Effector memory CD8-positive, alpha-beta T cell (primary cell): ENCODE measurements at regions not wholly inside any gene's neighbourhood (a gene's known extent, or its start where the extent isn't known, plus 50 kb on each side); places are given as distances from the start of the nearest gene placed in this dataset.

Source experiments
- ATAC-seq: fragments of 150-1000 bp; cut with Tn5 transposase; replicated peaks from 2 replicates; pipeline ENCODE4 v1.10.0; 2021; ENCODE audit warnings: mild to moderate bottlenecking, moderate library complexity
- DNase-seq, 3 experiments: peaks; one replicate each; pipeline ENCODE4 v3.0.0; 2021
- H3K27ac Mint-ChIP-seq, 2 donors: one replicate each; pipeline ENCODE4 v1.8.0; 2022; ENCODE audit warnings: mild to moderate bottlenecking in 2 of 2, mixed read lengths in 2 of 2, moderate library complexity in 2 of 2
- H3K27me3 Mint-ChIP-seq, 2 donors: one replicate each; pipeline ENCODE4 v1.8.0; 2022; ENCODE audit warnings: mixed read lengths in 2 of 2
- H3K36me3 Mint-ChIP-seq: one replicate; pipeline ENCODE4 v1.8.0; 2022; ENCODE audit warnings: mild to moderate bottlenecking, moderate library complexity, mixed read lengths; ENCODE audit not compliant: insufficient read depth
- H3K4me1 Mint-ChIP-seq, 2 donors: one replicate each; pipeline ENCODE4 v1.8.0; 2022; ENCODE audit warnings: low read depth in 2 of 2, mixed read lengths in 2 of 2
- H3K4me3 Mint-ChIP-seq, 2 donors: one replicate each; pipeline ENCODE4 v1.8.0; 2022; ENCODE audit warnings: mild to moderate bottlenecking in 2 of 2, mixed read lengths in 2 of 2, moderate library complexity in 2 of 2
- H3K9me3 Mint-ChIP-seq, 2 donors: one replicate each; pipeline ENCODE4 v1.8.0; 2022; ENCODE audit warnings: mixed read lengths in 2 of 2

DNA sequence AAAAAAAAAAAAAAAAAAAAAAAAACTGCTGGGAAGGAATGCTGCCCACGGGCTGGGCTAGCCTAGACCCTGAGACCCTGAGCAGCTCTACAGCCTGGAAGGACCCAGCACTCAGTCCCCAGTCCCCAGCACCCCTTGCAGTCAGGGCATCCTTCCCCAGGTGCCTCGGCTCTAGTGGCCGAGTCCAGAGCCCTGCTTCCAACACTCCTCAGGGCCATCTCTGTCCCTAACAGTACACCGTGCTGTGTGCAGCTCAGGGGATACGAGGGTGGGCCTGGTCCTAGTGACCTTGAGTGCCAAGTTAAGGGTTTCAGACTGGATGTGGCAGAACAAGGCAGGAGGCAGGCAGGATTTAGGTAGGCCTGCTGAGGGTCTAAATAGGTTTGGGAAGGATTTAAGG, 50.2 kb upstream of the LRP8 start:
- no peaks in the 10 kb centered on the region for H3K9me3 Mint-ChIP-seq
- no peaks in the 10 kb centered on the region for H3K4me1 Mint-ChIP-seq
- ATAC-seq (no peak), DNase-seq (no peak)
- H3K27me3 Mint-ChIP-seq, result peaks cover 12 to 55% of the 10 kb centered on the region in 2 donors
- no peaks in the 10 kb centered on the region for H3K36me3 Mint-ChIP-seq
- H3K4me3 Mint-ChIP-seq, result no peak overlapping the region
- no peak overlapping the region for H3K27ac Mint-ChIP-seq

GRCh38 chr1:53378932-53379661, 51.2 kb upstream of the LRP8 start:
- no peaks in the 10 kb centered on the region for H3K9me3 Mint-ChIP-seq
- H3K4me3 Mint-ChIP-seq, result no peak overlapping the region
- no peaks in the 10 kb centered on the region for H3K36me3 Mint-ChIP-seq
- H3K4me1 Mint-ChIP-seq, result no peaks in the 10 kb centered on the region
- peaks cover 12 to 56% of the 10 kb centered on the region in 2 donors for H3K27me3 Mint-ChIP-seq
- H3K27ac Mint-ChIP-seq, result no peak overlapping the region
- DNase-seq (no peak), ATAC-seq (no peak)

DNA sequence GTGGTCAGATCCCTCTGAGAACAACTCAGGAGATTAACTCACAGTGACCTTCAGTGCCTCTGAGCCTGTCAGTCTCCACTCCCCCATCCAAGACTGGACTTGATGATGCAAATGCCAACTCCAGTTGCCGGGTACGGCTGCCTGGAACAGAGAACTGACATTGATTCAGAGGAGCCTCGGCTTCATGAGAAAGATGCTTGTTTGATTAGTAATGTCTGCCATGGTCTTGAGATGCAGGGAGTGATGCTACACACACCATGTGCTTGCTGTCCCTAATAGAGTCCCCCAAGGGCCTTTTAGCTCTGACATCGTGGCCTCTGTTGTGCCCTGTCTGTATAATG, 51.8 kb upstream of the LRP8 start:
- H3K4me1 Mint-ChIP-seq, result no peaks in the 10 kb centered on the region

DNA sequence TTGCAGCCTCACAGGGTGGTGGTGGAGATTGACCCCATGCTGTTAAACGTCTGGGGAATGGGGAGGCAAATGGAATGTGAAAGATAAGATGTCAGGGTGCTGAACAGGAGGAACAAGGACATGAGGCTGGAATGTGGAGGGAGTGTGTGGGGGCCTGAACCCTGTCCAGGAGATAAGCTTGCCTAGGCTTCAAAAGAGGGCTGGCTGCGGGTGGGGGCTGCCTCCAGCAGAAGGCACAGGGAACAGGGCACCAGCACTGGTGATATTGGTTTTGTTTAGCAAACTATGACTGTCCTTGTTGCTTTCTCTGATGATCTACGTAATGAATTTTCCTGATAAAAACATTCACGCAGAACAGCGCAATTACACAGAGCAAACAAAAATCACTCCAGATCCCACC, 52.4 kb upstream of the LRP8 start:
- no peaks in the 10 kb centered on the region for H3K9me3 Mint-ChIP-seq

More for the DNA sequence above, 51.8 kb upstream of the LRP8 start:
- peaks cover 12 to 56% of the 10 kb centered on the region in 2 donors for H3K27me3 Mint-ChIP-seq
- no peak overlapping the region for H3K27ac Mint-ChIP-seq
- no peak overlapping the region for H3K4me3 Mint-ChIP-seq
- ATAC-seq, result no peak
- no peak for DNase-seq
- H3K36me3 Mint-ChIP-seq, result no peaks in the 10 kb centered on the region
- H3K9me3 Mint-ChIP-seq, result no peaks in the 10 kb centered on the region

GRCh38 chr1:53381790-53382401, 54.0 kb upstream of the LRP8 start:
- Mint-ChIP-seq H3K27me3 (peaks cover 6 to 40% of the 10 kb centered on the region in 2 donors), H3K4me1 (no peaks in the 10 kb centered on the region), H3K4me3 (no peak overlapping the region), H3K27ac (no peak overlapping the region), H3K36me3 (no peaks in the 10 kb centered on the region), H3K9me3 (no peaks in the 10 kb centered on the region)
- ATAC-seq (no peak), DNase-seq (no peak)

More for the DNA sequence above, 52.4 kb upstream of the LRP8 start:
- Mint-ChIP-seq H3K27ac (no peak overlapping the region), H3K27me3 (peaks cover 8 to 50% of the 10 kb centered on the region in 2 donors), H3K4me3 (no peak overlapping the region), H3K36me3 (no peaks in the 10 kb centered on the region), H3K4me1 (no peaks in the 10 kb centered on the region)
- DNase-seq, result no peak
- ATAC-seq, result no peak

DNA sequence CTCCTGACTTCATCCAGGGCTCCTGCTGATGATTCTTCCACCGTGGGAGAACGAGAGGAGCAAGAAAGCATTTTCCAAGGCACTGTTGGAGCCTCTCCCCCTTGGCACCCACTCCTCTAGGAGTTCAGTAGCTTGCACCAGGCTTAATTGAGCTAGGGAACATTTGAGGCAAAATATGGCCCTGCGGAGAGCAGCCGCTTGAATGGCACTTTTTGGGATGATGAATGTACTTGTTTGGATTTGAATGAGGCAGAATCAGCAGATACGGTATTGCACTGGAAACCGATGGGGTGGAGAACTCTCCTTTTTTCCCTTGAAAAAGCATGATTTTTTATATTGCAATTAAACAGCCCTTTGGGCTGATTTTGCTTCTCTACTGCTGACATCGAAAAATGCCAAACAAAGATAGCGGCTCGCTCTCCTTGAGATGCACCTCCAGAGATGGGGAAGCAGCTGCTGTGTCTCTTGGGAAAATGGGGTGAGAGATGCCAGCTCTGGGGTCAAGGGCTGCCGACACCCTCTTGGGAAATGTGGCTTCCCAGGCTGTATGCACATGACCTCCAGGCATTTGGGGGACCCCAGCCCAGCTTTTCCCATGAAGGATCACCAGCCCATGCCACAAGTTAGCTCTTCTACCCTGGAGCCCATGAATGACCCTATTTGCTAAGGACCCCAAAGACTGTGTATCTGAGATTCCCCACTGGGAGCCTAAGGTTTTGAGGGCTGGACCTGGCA, 55.4 kb upstream of the LRP8 start:
- no peak overlapping the region for H3K27ac Mint-ChIP-seq
- H3K9me3 Mint-ChIP-seq, result no peaks in the 10 kb centered on the region
- no peak for DNase-seq
- H3K36me3 Mint-ChIP-seq, result no peaks in the 10 kb centered on the region
- no peaks in the 10 kb centered on the region for H3K4me1 Mint-ChIP-seq
- H3K4me3 Mint-ChIP-seq, result no peak overlapping the region
- no peak for ATAC-seq
- H3K27me3 Mint-ChIP-seq, result peaks cover 6 to 35% of the 10 kb centered on the region in 2 donors

- H3K4me3 Mint-ChIP-seq, result no peak overlapping the region
- no peaks in the 10 kb centered on the region for H3K36me3 Mint-ChIP-seq
- ATAC-seq (no peak), DNase-seq (no peak)
- H3K27me3 Mint-ChIP-seq, result peaks cover 5 to 32% of the 10 kb centered on the region in 2 donors
- H3K9me3 Mint-ChIP-seq, result no peaks in the 10 kb centered on the region
- H3K4me1 Mint-ChIP-seq, result no peaks in the 10 kb centered on the region
- no peak overlapping the region for H3K27ac Mint-ChIP-seq
These were observed 56.9 kb upstream of the LRP8 start for GRCh38 chr1:53384796-53385195.

- no peaks in the 10 kb centered on the region for H3K9me3 Mint-ChIP-seq
- no peak overlapping the region for H3K4me3 Mint-ChIP-seq
- H3K4me1 Mint-ChIP-seq, result no peaks in the 10 kb centered on the region
- no peaks in the 10 kb centered on the region for H3K36me3 Mint-ChIP-seq
- H3K27ac Mint-ChIP-seq, result no peak overlapping the region
- ATAC-seq (no peak), DNase-seq (no peak)
- peaks cover 0 to 25% of the 10 kb centered on the region in 2 donors for H3K27me3 Mint-ChIP-seq
These were observed 57.7 kb upstream of the LRP8 start for GRCh38 chr1:53385276-53386225.

DNA sequence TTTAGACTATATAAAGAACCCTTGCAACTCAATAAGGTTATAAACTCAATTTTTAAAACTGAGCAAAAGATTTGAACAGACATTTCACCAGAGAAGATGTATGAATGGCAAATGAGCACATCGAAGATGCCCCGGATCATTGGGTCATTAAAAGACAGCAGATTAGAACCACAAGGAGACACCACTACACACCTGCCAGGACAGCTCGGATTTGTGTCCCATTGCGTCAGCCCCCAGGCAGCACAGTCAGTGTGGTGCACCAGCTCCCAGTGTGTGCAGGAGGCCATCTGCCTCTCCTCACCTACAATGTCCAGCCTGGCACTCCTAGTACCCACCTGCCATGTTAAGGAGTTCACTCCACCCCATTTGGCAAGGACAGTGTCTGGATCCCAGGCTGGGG, 61.1 kb upstream of the LRP8 start:
- no peak for ATAC-seq
- Mint-ChIP-seq H3K4me1 (no peaks in the 10 kb centered on the region), H3K27me3 (no peaks in the 10 kb centered on the region), H3K27ac (no peak overlapping the region), H3K4me3 (no peak overlapping the region), H3K9me3 (no peaks in the 10 kb centered on the region), H3K36me3 (no peaks in the 10 kb centered on the region)
- DNase-seq, result no peak

DNA sequence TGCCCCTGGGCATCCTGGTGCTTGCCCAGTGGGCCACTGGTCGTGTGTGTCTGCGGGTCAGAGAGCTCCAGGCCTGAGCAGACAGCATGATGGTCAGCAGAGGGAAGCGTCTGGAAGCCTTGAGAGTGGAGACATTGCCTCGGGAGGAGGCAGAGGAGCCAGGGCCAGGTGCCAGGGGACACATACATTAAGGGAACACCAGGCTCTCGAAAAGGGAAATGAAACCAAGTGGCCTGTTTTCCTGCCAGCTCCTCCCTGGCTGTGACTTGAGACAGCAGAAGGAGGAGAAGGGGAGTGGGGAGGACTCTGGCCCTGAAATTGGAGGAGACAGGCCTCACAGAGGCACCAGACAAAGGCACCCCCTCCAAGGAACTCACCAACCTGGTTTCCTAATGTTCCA, 62.4 kb upstream of the LRP8 start:
- peak overlapping the region; percentile 24 to 68 for H3K27ac Mint-ChIP-seq
- no peaks in the 10 kb centered on the region for H3K27me3 Mint-ChIP-seq
- H3K36me3 Mint-ChIP-seq, result no peaks in the 10 kb centered on the region
- H3K4me3 Mint-ChIP-seq, result no peak overlapping the region
- DNase-seq (no peak), ATAC-seq (no peak)
- no peaks in the 10 kb centered on the region for H3K9me3 Mint-ChIP-seq
- no peaks in the 10 kb centered on the region for H3K4me1 Mint-ChIP-seq

DNA sequence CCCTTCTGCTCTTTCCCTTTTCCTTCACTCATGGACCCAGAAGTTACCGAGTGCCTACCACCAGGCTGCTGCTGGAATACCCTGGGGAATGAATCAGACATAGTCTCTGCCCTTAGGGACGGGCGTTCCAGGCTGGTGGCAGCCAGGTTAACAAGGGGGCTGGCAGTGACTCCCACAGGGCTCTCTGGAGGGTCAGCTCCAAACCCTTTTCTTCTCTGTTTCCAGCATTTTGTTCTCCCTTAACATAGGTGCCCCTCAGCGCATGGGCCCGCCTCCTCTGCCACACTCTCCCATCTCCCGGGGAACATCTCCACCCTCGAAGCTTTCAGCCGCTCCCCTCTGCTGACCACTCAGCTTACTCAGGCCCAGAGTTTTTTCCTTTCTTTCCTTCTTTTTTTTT, 62.9 kb upstream of the LRP8 start:
- Mint-ChIP-seq H3K4me3 (no peak overlapping the region), H3K9me3 (no peaks in the 10 kb centered on the region), H3K36me3 (no peaks in the 10 kb centered on the region), H3K27ac (peak overlapping the region in 1 of 2 donors; percentile 44), H3K27me3 (peaks cover 0 to 3% of the 10 kb centered on the region in 2 donors), H3K4me1 (no peaks in the 10 kb centered on the region)
- no peak for ATAC-seq
- no peak for DNase-seq

GRCh38 chr1:53391296-53391695, 63.4 kb upstream of the LRP8 start:
- DNase-seq, result no peak
- Mint-ChIP-seq H3K27ac (no peak overlapping the region), H3K9me3 (no peaks in the 10 kb centered on the region), H3K36me3 (peaks cover 2% of the 10 kb centered on the region), H3K4me3 (no peak overlapping the region), H3K4me1 (no peaks in the 10 kb centered on the region), H3K27me3 (peaks cover 0 to 8% of the 10 kb centered on the region in 2 donors)
- ATAC-seq, result no peak

DNA sequence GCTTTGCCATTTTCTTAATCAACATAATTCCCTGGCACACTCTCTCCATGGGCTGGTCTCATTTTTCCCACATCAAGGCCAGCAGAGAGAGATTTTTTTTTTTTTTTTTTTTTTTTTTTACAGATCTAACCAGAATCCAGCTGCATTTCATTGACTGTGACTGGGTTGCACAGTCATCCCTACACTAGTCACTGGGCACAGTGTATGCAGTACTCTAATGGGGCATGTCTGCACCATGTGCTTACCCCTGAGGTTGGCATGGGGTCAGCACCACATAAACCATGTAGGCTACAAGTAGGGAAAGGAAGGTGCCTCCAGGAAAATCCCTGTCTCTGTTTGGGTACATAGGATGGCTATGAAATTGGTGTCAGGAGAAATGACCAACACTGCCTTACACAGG, 64.1 kb upstream of the LRP8 start:
- DNase-seq, result no peak
- no peak overlapping the region for H3K4me3 Mint-ChIP-seq
- peaks cover 0 to 14% of the 10 kb centered on the region in 2 donors for H3K27me3 Mint-ChIP-seq
- H3K27ac Mint-ChIP-seq, result no peak overlapping the region
- ATAC-seq, result no peak
- peaks cover 3% of the 10 kb centered on the region for H3K36me3 Mint-ChIP-seq
- no peaks in the 10 kb centered on the region for H3K4me1 Mint-ChIP-seq
- H3K9me3 Mint-ChIP-seq, result no peaks in the 10 kb centered on the region
